ENCODE measurements at regions not wholly inside any gene's neighbourhood (a gene's known extent, or its start where the extent isn't known, plus 50 kb on each side); places are given as distances from the start of the nearest gene placed in this dataset.
A peak's percentile ranks its signal among the peaks of the same experiment; 100 is the strongest.

GRCh38 chr18:10370716-10371115 lies 83.7 kb upstream of the APCDD1 start:
- H3K4me3 ChIP-seq (ENCODE audit: control insufficient read depth, low read depth, low read length) = no peak overlapping the region
- no peak for DNase-seq (ENCODE audit: low read depth)
- TF ChIP-seq CTCF (conservative IDR thresholded peaks at IDR 0.05; ENCODE audit: control insufficient read depth, insufficient read depth, low read depth, low read length) = no peak

- no peak for TF ChIP-seq CTCF (conservative IDR thresholded peaks at IDR 0.05; ENCODE audit: control insufficient read depth, insufficient read depth, low read depth, low read length)
- no peak for DNase-seq (ENCODE audit: low read depth)
Measured at GRCh38 chr18:10371165-10371564, 83.3 kb upstream of the APCDD1 start.

GRCh38 chr18:10374195-10374594 lies 80.2 kb upstream of the APCDD1 start:
- TF ChIP-seq CTCF (conservative IDR thresholded peaks at IDR 0.05; ENCODE audit: control insufficient read depth, insufficient read depth, low read depth, low read length) = no peak
- no peak for DNase-seq (ENCODE audit: low read depth)
- no peak overlapping the region for H3K4me3 ChIP-seq (ENCODE audit: control insufficient read depth, low read depth, low read length)

More at GRCh38 chr18:10371165-10371564, 83.3 kb upstream of the APCDD1 start:
- no peak overlapping the region for H3K4me3 ChIP-seq (ENCODE audit: control insufficient read depth, low read depth, low read length)

GRCh38 chr18:10374636-10375293 lies 79.7 kb upstream of the APCDD1 start:
- no peak overlapping the region for H3K4me3 ChIP-seq (ENCODE audit: control insufficient read depth, low read depth, low read length)
- no peak for TF ChIP-seq CTCF (conservative IDR thresholded peaks at IDR 0.05; ENCODE audit: control insufficient read depth, insufficient read depth, low read depth, low read length)
- no peak for DNase-seq (ENCODE audit: low read depth)

GRCh38 chr18:10376731-10377130 lies 77.7 kb upstream of the APCDD1 start:
- TF ChIP-seq CTCF (conservative IDR thresholded peaks at IDR 0.05; ENCODE audit: control insufficient read depth, insufficient read depth, low read depth, low read length) = no peak
- DNase-seq (ENCODE audit: low read depth) = no peak
- no peak overlapping the region for H3K4me3 ChIP-seq (ENCODE audit: control insufficient read depth, low read depth, low read length)

GRCh38 chr18:10377956-10378355 lies 76.5 kb upstream of the APCDD1 start:
- DNase-seq (ENCODE audit: low read depth) = peak; percentile 15
- TF ChIP-seq CTCF (conservative IDR thresholded peaks at IDR 0.05; ENCODE audit: control insufficient read depth, insufficient read depth, low read depth, low read length) = no peak

More at GRCh38 chr18:10377956-10378355, 76.5 kb upstream of the APCDD1 start:
- H3K4me3 ChIP-seq (ENCODE audit: control insufficient read depth, low read depth, low read length) = no peak overlapping the region
